GM12891 (cell line): ENCODE measurements at regions not wholly inside any gene's neighbourhood (a gene's known extent, or its start where the extent isn't known, plus 50 kb on each side); places are given as distances from the start of the nearest gene placed in this dataset.

Source experiments
- PAX5 ChIP-seq: IDR thresholded peaks from 2 replicates; pipeline ENCODE4 v1.6.1; 2011; ENCODE audit warnings: low read length, moderate library complexity, mild to moderate bottlenecking; ENCODE audit not compliant: insufficient read depth, severe bottlenecking
- POLR2A ChIP-seq: IDR thresholded peaks from 2 replicates; pipeline ENCODE4 v1.6.1; 2011; ENCODE audit warnings: low read depth, low read length, control low read depth
- POLR2AphosphoS5 ChIP-seq: IDR thresholded peaks from 2 replicates; pipeline ENCODE4 v1.6.1; 2011; ENCODE audit warnings: low read depth, low read length, control low read depth
- SPI1 ChIP-seq: IDR thresholded peaks from 2 replicates; pipeline ENCODE4 v1.6.1; 2011; ENCODE audit warnings: low read depth, low read length, control low read depth
- TAF1 ChIP-seq: IDR thresholded peaks from 2 replicates; pipeline ENCODE4 v1.6.1; 2011; ENCODE audit warnings: low read depth, low read length, control low read depth

DNA sequence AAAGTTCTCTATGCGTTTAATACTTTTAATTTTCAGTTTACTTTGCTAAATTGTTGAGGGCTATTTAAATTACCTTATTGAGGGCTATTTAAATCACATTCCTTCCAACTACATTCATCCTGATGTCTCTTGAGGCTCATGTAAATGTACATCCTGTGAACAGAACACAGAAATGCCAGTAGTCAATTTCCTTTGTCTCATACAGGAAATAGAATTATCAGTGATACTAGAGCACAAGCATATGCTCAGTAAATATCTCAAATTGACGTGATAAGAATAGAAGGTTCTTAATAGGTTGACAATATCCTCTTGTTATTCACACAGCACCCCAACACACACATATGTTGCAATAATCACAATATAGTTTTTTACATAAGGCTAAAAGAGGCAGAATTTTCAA, 449.0 kb downstream of the CYLC2 start:
- no peak for TF ChIP-seq TAF1
- TF ChIP-seq POLR2AphosphoS5, result no peak
- TF ChIP-seq POLR2A, result no peak
- TF ChIP-seq SPI1, result no peak
- no peak for TF ChIP-seq PAX5
